ENCODE measurements at regions not wholly inside any gene's neighbourhood (a gene's known extent, or its start where the extent isn't known, plus 50 kb on each side); places are given as distances from the start of the nearest gene placed in this dataset.

DNA sequence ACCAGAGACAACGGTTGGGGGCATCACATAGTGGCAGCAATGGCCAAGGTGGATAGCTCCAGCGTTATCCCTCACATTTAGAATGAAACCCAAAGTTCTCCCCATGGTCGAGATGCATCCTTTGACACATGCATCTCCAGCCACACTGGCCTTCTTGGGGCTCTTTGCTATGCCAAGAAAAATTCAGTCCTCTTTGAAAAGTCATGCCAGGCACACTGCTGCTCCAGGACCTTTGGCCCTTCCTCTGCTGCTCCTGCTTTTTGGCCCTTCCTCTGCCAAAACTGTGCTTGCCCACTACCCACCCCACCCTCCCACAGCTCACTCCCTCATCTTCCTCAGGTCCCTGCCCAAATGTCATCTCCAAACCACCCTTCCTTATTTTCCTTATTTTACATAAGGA, 106.4 kb downstream of the C1orf94 start:
- 61% methylated on average over 2 of the region's 3 CpGs; no CpG with 5 or more reads in 1 of the 2 donors for WGBS, 2 donors (ENCODE audit: low coverage in 1 of 2)
- intact Hi-C loops (cut with DNase I; ENCODE audit: low total_unique reads) (no loop called here), in situ Hi-C loops (cut with MboI; ENCODE audit: low pct_ligation_motif_present in 1 of 4, low pct_unique_long_range_greater_than_20kb in 1 of 4, low sequenced_read_pairs in 3 of 4) (no loop called here)
- Histone ChIP-seq H3K4me3 (no peak overlapping the region), H3K4me1 (no peaks in the 10 kb centered on the region), H3K36me3 (no peaks in the 10 kb centered on the region), H3K27me3 (peaks cover 3% of the 10 kb centered on the region), H3K9me3 (no peaks in the 10 kb centered on the region), H3K27ac (no peak overlapping the region)
- TF ChIP-seq POLR2A (IDR thresholded peaks at IDR 0.05): no peak
- no peak for TF ChIP-seq POLR2AphosphoS5 (IDR thresholded peaks at IDR 0.05)
- TF ChIP-seq, protein P1, sequence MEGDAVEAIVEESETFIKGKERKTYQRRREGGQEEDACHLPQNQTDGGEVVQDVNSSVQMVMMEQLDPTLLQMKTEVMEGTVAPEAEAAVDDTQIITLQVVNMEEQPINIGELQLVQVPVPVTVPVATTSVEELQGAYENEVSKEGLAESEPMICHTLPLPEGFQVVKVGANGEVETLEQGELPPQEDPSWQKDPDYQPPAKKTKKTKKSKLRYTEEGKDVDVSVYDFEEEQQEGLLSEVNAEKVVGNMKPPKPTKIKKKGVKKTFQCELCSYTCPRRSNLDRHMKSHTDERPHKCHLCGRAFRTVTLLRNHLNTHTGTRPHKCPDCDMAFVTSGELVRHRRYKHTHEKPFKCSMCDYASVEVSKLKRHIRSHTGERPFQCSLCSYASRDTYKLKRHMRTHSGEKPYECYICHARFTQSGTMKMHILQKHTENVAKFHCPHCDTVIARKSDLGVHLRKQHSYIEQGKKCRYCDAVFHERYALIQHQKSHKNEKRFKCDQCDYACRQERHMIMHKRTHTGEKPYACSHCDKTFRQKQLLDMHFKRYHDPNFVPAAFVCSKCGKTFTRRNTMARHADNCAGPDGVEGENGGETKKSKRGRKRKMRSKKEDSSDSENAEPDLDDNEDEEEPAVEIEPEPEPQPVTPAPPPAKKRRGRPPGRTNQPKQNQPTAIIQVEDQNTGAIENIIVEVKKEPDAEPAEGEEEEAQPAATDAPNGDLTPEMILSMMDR (IDR thresholded peaks at IDR 0.05): no peak
- DNase-seq: no peak

DNA sequence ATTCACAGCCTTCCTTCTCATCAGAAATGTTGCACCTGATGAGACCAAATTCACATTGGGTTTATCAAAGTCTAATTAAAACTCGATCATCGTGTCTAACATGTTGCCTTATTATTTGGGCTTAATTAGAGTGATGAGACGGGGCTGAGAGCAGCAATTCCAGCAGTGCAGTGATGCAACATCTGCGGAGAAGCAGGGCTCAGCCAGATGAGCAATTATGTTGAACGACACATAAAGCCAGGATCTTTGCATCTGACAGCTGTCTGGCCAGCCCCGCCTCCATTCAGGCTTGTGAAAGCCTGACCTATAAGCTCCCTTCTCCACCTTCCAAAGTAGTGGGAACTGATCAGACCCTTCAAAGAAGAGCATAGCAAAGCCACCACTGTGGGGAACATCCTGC, 109.8 kb downstream of the C1orf94 start:
- 62 to 75% methylated on average over 6 of the region's 6 CpGs for WGBS, 2 donors (ENCODE audit: low coverage in 1 of 2)
- H3K27ac ChIP-seq: no peak overlapping the region

DNA sequence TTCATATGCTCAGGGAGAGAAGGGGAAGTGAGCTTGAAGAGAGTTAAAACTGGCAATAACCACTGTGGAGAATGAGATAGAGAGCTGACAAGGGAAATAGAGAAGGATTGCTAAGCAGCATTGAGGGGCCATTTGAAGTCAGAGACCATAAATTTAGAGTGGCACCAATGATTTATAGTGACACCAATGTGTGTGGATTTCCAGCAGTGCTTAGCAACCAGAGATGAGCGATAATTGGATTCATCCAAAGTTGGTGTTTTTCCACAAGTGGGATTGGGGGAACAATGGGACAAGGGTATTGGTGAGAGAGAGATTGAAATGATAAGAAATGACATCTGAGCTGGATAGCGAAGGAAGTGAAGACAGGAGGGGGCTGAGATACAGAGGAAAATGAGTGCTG, 114.1 kb downstream of the C1orf94 start:
- Histone ChIP-seq H3K9me3 (no peaks in the 10 kb centered on the region), H3K27me3 (no peaks in the 10 kb centered on the region), H3K27ac (no peak overlapping the region), H3K4me3 (no peak overlapping the region), H3K36me3 (no peaks in the 10 kb centered on the region), H3K4me1 (no peaks in the 10 kb centered on the region)
- in situ Hi-C loops (cut with MboI; ENCODE audit: low pct_ligation_motif_present in 1 of 4, low pct_unique_long_range_greater_than_20kb in 1 of 4, low sequenced_read_pairs in 3 of 4) (no loop called here), intact Hi-C loops (cut with DNase I; ENCODE audit: low total_unique reads) (no loop called here)
- WGBS, 2 donors (ENCODE audit: low coverage in 1 of 2): 72 to 88% methylated on average over 1 to 2 of the region's 2 CpGs
- no peak for DNase-seq
- TF ChIP-seq POLR2AphosphoS5 (IDR thresholded peaks at IDR 0.05) (no peak), POLR2A (IDR thresholded peaks at IDR 0.05) (no peak), EP300 (IDR thresholded peaks at IDR 0.05; ENCODE audit: low read depth) (no peak)
- TF ChIP-seq, protein P1 (IDR thresholded peaks at IDR 0.05): no peak

More for the DNA sequence above, 109.8 kb downstream of the C1orf94 start:
- TF ChIP-seq, protein P1 (IDR thresholded peaks at IDR 0.05): no peak
- TF ChIP-seq POLR2AphosphoS5 (IDR thresholded peaks at IDR 0.05): no peak
- TF ChIP-seq POLR2A (IDR thresholded peaks at IDR 0.05): no peak
- no peak for TF ChIP-seq EP300 (IDR thresholded peaks at IDR 0.05; ENCODE audit: low read depth)
- no peaks in the 10 kb centered on the region for H3K4me1 ChIP-seq
- H3K4me3 ChIP-seq: no peak overlapping the region
- intact Hi-C loops (cut with DNase I; ENCODE audit: low total_unique reads): no loop called here
- H3K9me3 ChIP-seq: no peaks in the 10 kb centered on the region
- no peak for DNase-seq
- peaks cover 3% of the 10 kb centered on the region for H3K27me3 ChIP-seq
- no peaks in the 10 kb centered on the region for H3K36me3 ChIP-seq
- in situ Hi-C loops (cut with MboI; ENCODE audit: low pct_ligation_motif_present in 1 of 4, low pct_unique_long_range_greater_than_20kb in 1 of 4, low sequenced_read_pairs in 3 of 4): no loop called here

DNA sequence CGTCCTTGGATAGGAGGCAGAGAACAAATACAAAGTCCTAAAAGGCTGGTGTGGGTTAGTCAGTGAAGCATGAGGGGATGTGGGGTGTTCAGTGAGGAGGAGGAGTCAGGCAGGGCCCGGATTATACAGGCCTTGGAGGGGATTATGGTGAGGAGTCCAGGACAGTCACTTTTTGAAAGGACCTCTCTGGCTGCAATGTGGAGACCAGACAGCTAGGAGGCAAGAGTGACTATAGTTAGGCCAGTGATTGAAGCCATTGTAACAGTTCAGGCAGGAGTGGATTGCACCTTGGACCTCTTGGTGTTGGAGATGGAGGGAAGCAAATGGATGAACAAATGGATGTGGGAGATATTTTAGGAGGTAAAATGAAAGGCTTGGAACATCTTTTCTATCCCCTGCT, 115.8 kb downstream of the C1orf94 start:
- H3K4me3 ChIP-seq: no peak overlapping the region
- H3K4me1 ChIP-seq: no peaks in the 10 kb centered on the region
- H3K27ac ChIP-seq: no peak overlapping the region
- H3K9me3 ChIP-seq: no peaks in the 10 kb centered on the region
- in situ Hi-C loops (cut with MboI; ENCODE audit: low pct_ligation_motif_present in 1 of 4, low pct_unique_long_range_greater_than_20kb in 1 of 4, low sequenced_read_pairs in 3 of 4): no loop called here
- no peak for DNase-seq
- WGBS, 2 donors (ENCODE audit: low coverage in 1 of 2): 53 to 55% methylated on average over 2 of the region's 2 CpGs
- TF ChIP-seq POLR2AphosphoS5 (IDR thresholded peaks at IDR 0.05) (no peak), POLR2A (IDR thresholded peaks at IDR 0.05) (no peak), EP300 (IDR thresholded peaks at IDR 0.05; ENCODE audit: low read depth) (no peak)
- TF ChIP-seq, protein P1 (IDR thresholded peaks at IDR 0.05): no peak
- no peaks in the 10 kb centered on the region for H3K36me3 ChIP-seq
- intact Hi-C loops (cut with DNase I; ENCODE audit: low total_unique reads): no loop called here
- no peaks in the 10 kb centered on the region for H3K27me3 ChIP-seq
